K562 (cell line): ENCODE measurements at regions not wholly inside any gene's neighbourhood (a gene's known extent, or its start where the extent isn't known, plus 50 kb on each side); places are given as distances from the start of the nearest gene placed in this dataset.

Experiments
- CBX5 ChIP-seq: IDR thresholded peaks from 2 replicates; pipeline ENCODE4 v1.6.1; 2014; ENCODE audit warnings: low read depth, borderline replicate concordance
- USF1 ChIP-seq: sonication (generic); formaldehyde crosslinking; IDR thresholded peaks from 2 replicates; pipeline ENCODE4 v1.9.0; 2022; ENCODE audit warnings: mild to moderate bottlenecking, missing genetic modification reagents

DNA sequence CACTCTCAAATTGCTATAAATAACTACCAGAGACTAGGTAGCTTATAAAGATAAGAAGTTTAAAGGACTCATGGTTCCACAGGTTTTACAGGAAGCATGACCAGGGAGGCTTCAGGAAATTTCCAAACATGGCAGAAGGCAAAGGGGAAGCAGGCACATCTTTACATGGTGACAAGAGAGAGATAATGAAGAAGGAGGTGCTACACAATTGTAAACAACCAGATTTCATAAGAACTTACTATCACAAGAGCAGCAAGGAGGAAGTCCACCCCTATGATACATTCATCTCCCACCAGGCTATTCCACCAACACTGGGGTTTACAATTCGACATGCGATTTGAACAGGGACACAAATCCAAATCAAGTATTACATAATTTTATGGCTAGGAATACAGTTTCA, 257.7 kb downstream of the BTG1 start:
- TF ChIP-seq CBX5 (no peak), USF1 (CRISPR knock-in tag) (no peak)
